ENCODE measurements at regions not wholly inside any gene's neighbourhood (a gene's known extent, or its start where the extent isn't known, plus 50 kb on each side); places are given as distances from the start of the nearest gene placed in this dataset.

GRCh38 chr14:101289230-101289690, 272.0 kb upstream of the DIO3 start (continued):
- TF ChIP-seq REST (IDR thresholded peaks at IDR 0.05; ENCODE audit: unreplicated experiment) (no peak), CREB1 (CRISPR knock-in tag; IDR thresholded peaks at IDR 0.05; ENCODE audit: low read depth) (no peak), EZH2 (IDR thresholded peaks at IDR 0.05; ENCODE audit: low read depth, unreplicated experiment) (no peak), STAT1 (IDR thresholded peaks at IDR 0.05; ENCODE audit: unreplicated experiment) (no peak), POLR2AphosphoS5 (IDR thresholded peaks at IDR 0.05; ENCODE audit: low read depth) (no peak)

- Histone ChIP-seq H4K20me1 (replicated peaks; ENCODE audit: insufficient read depth) (no peaks in the 10 kb centered on the region), H2AFZ (no peak overlapping the region), H3K27me3 (ENCODE audit: insufficient read depth) (no peaks in the 10 kb centered on the region), H3K27ac (ENCODE audit: low read depth) (no peak overlapping the region), H3K36me3 (ENCODE audit: insufficient read depth) (no peaks in the 10 kb centered on the region), H3K9me2 (ENCODE audit: insufficient read depth) (no peaks in the 10 kb centered on the region), H3K4me3 (no peak overlapping the region), H3K79me2 (replicated peaks; ENCODE audit: insufficient read depth) (no peaks in the 10 kb centered on the region), H3K4me1 (ENCODE audit: insufficient read depth) (peaks cover 34% of the 10 kb centered on the region), H3K4me2 (no peak overlapping the region; the same call in 1 of the 2 replicates), H3F3A (replicated peaks; ENCODE audit: low read depth) (no peaks in the 10 kb centered on the region)
- Mint-ChIP-seq H3K27me3 (ENCODE audit: insufficient read depth, low read depth, poor library complexity) (peaks cover 8% of the 10 kb centered on the region), H3K4me1 (peaks cover 35% of the 10 kb centered on the region), H3K4me3 (no peak overlapping the region), H3K36me3 (ENCODE audit: low read depth) (peaks cover 8% of the 10 kb centered on the region; the same call in 2 of the 3 replicates), H3K9me3 (peaks cover 8% of the 10 kb centered on the region), H3K27ac (no peak overlapping the region)
- ATAC-seq (no peak), DNase-seq (ENCODE audit: low spot score) (no peak)
- TF ChIP-seq JUNB (IDR thresholded peaks at IDR 0.05; ENCODE audit: unreplicated experiment) (no peak), EZH2phosphoT487 (IDR thresholded peaks at IDR 0.05; ENCODE audit: unreplicated experiment) (no peak), REST (IDR thresholded peaks at IDR 0.05; ENCODE audit: unreplicated experiment) (no peak), ZNF331 (CRISPR knock-in tag; IDR thresholded peaks at IDR 0.05; ENCODE audit: low read depth) (no peak), STAT1 (IDR thresholded peaks at IDR 0.05; ENCODE audit: unreplicated experiment) (no peak), ZNF114 (CRISPR knock-in tag; IDR thresholded peaks at IDR 0.05) (no peak), EZH2 (IDR thresholded peaks at IDR 0.05; ENCODE audit: low read depth, unreplicated experiment) (no peak), NANOG (IDR thresholded peaks at IDR 0.05; ENCODE audit: borderline replicate concordance) (no peak), CTCF (conservative IDR thresholded peaks at IDR 0.05; ENCODE audit: low read depth in 2 of 2) (no peak), ETS1 (IDR thresholded peaks at IDR 0.05) (no peak)
Observed at GRCh38 chr14:101289911-101290310, 271.4 kb upstream of the DIO3 start.
